Activated gamma-delta T cell treated with Interleukin-2 at 50 U/mL for 16 hours (primary cell): ENCODE measurements at regions not wholly inside any gene's neighbourhood (a gene's known extent, or its start where the extent isn't known, plus 50 kb on each side); places are given as distances from the start of the nearest gene placed in this dataset.
"Not testable (repeated sequence)": the region's sequence is repeated elsewhere in the genome, so short reads cannot be mapped to it uniquely, and the experiment has no call there.

Source experiments
- DNase-seq: peaks from one replicate; pipeline ENCODE4 v3.0.0-alpha.2; 2020

- DNase-seq: not testable (repeated sequence)
Measured at GRCh38 chr15:20055921-20056320, 485.7 kb downstream of the GOLGA6L6 start.

- DNase-seq: not testable (repeated sequence)
Measured at GRCh38 chr15:20048189-20048588, 493.4 kb downstream of the GOLGA6L6 start.

- DNase-seq: not testable (repeated sequence)
Measured at GRCh38 chr15:20045165-20045564, 496.4 kb downstream of the GOLGA6L6 start.

GRCh38 chr15:20040691-20041090, 500.9 kb downstream of the GOLGA6L6 start:
- not testable (repeated sequence) for DNase-seq

GRCh38 chr15:20025040-20025439, 516.6 kb downstream of the GOLGA6L6 start:
- DNase-seq: not testable (repeated sequence)

GRCh38 chr15:20022349-20022748, 519.3 kb downstream of the GOLGA6L6 start:
- DNase-seq: not testable (repeated sequence)

- DNase-seq: not testable (repeated sequence)
Measured at GRCh38 chr15:20021351-20021750, 520.2 kb downstream of the GOLGA6L6 start.

GRCh38 chr15:20020588-20020987, 521.0 kb downstream of the GOLGA6L6 start:
- not testable (repeated sequence) for DNase-seq

GRCh38 chr15:20019758-20020157, 521.8 kb downstream of the GOLGA6L6 start:
- DNase-seq: not testable (repeated sequence)

- DNase-seq: not testable (repeated sequence)
Measured at GRCh38 chr15:20017581-20017980, 524.0 kb downstream of the GOLGA6L6 start.

GRCh38 chr15:20016941-20017340, 524.7 kb downstream of the GOLGA6L6 start:
- not testable (repeated sequence) for DNase-seq

GRCh38 chr15:20012837-20013236, 528.8 kb downstream of the GOLGA6L6 start:
- not testable (repeated sequence) for DNase-seq

GRCh38 chr15:20010759-20011158, 530.8 kb downstream of the GOLGA6L6 start:
- not testable (repeated sequence) for DNase-seq

GRCh38 chr15:20009619-20010018, 532.0 kb downstream of the GOLGA6L6 start:
- DNase-seq: not testable (repeated sequence)

- not testable (repeated sequence) for DNase-seq
Measured at GRCh38 chr15:20007338-20007737, 534.3 kb downstream of the GOLGA6L6 start.

- not testable (repeated sequence) for DNase-seq
Measured at GRCh38 chr15:20003471-20003870, 538.1 kb downstream of the GOLGA6L6 start.

- DNase-seq: not testable (repeated sequence)
Measured at GRCh38 chr15:20002560-20002959, 539.0 kb downstream of the GOLGA6L6 start.

- not testable (repeated sequence) for DNase-seq
Measured at GRCh38 chr15:19996574-19997194, 544.9 kb downstream of the GOLGA6L6 start.

- DNase-seq: not testable (repeated sequence)
Measured at GRCh38 chr15:19995296-19995695, 546.3 kb downstream of the GOLGA6L6 start.

- no peak for DNase-seq
Measured at GRCh38 chr15:19992428-19992827, 549.2 kb downstream of the GOLGA6L6 start.

GRCh38 chr15:19988094-19988660, 553.4 kb downstream of the GOLGA6L6 start:
- no peak for DNase-seq

GRCh38 chr15:19987389-19988048, 554.1 kb downstream of the GOLGA6L6 start:
- DNase-seq: no peak

- DNase-seq: no peak
Measured at GRCh38 chr15:19984101-19984500, 557.5 kb downstream of the GOLGA6L6 start.

GRCh38 chr15:19974998-19975397, 566.6 kb downstream of the GOLGA6L6 start:
- no peak for DNase-seq
